ENCODE measurements at regions not wholly inside any gene's neighbourhood (a gene's known extent, or its start where the extent isn't known, plus 50 kb on each side); places are given as distances from the start of the nearest gene placed in this dataset.

GRCh38 chr5:44489759-44490158, 100.5 kb upstream of the FGF10 start:
- Histone ChIP-seq H3K4me1 (ENCODE audit: control insufficient read depth, low read depth, low read length) (no peaks in the 10 kb centered on the region), H3K9ac (ENCODE audit: low read length) (no peak overlapping the region), H3K27ac (ENCODE audit: low read length) (no peak overlapping the region), H3K4me3 (ENCODE audit: low read length) (no peak overlapping the region), H3K27me3 (ENCODE audit: control insufficient read depth, insufficient read depth, low read length) (no peaks in the 10 kb centered on the region), H3K36me3 (ENCODE audit: control insufficient read depth, low read depth, low read length) (no peaks in the 10 kb centered on the region), H3K9me3 (ENCODE audit: control insufficient read depth, low read depth, low read length) (no peaks in the 10 kb centered on the region)

GRCh38 chr5:44486591-44486990, 97.4 kb upstream of the FGF10 start:
- no peak overlapping the region for H3K4me3 ChIP-seq (ENCODE audit: low read length)
- no peak overlapping the region for H3K27ac ChIP-seq (ENCODE audit: low read length)
- H3K9me3 ChIP-seq (ENCODE audit: control insufficient read depth, low read depth, low read length) = no peaks in the 10 kb centered on the region
- H3K27me3 ChIP-seq (ENCODE audit: control insufficient read depth, insufficient read depth, low read length) = no peaks in the 10 kb centered on the region
- H3K36me3 ChIP-seq (ENCODE audit: control insufficient read depth, low read depth, low read length) = no peaks in the 10 kb centered on the region
- H3K4me1 ChIP-seq (ENCODE audit: control insufficient read depth, low read depth, low read length) = peaks cover 12% of the 10 kb centered on the region
- no peak overlapping the region for H3K9ac ChIP-seq (ENCODE audit: low read length)

- H3K27ac ChIP-seq (ENCODE audit: low read length) = no peak overlapping the region
Measured at GRCh38 chr5:44454002-44454401, 64.8 kb upstream of the FGF10 start.

GRCh38 chr5:44446399-44446798, 57.2 kb upstream of the FGF10 start:
- Histone ChIP-seq H3K4me3 (ENCODE audit: low read length) (no peak overlapping the region), H3K27me3 (ENCODE audit: control insufficient read depth, insufficient read depth, low read length) (no peaks in the 10 kb centered on the region), H3K9me3 (ENCODE audit: control insufficient read depth, low read depth, low read length) (no peaks in the 10 kb centered on the region), H3K4me1 (ENCODE audit: control insufficient read depth, low read depth, low read length) (peaks cover under 1% of the 10 kb centered on the region), H3K9ac (ENCODE audit: low read length) (no peak overlapping the region), H3K27ac (ENCODE audit: low read length) (no peak overlapping the region), H3K36me3 (ENCODE audit: control insufficient read depth, low read depth, low read length) (no peaks in the 10 kb centered on the region)

More at GRCh38 chr5:44454002-44454401, 64.8 kb upstream of the FGF10 start:
- Histone ChIP-seq H3K27me3 (ENCODE audit: control insufficient read depth, insufficient read depth, low read length) (no peaks in the 10 kb centered on the region), H3K4me1 (ENCODE audit: control insufficient read depth, low read depth, low read length) (no peaks in the 10 kb centered on the region), H3K36me3 (ENCODE audit: control insufficient read depth, low read depth, low read length) (no peaks in the 10 kb centered on the region), H3K4me3 (ENCODE audit: low read length) (no peak overlapping the region), H3K9me3 (ENCODE audit: control insufficient read depth, low read depth, low read length) (peaks cover 3% of the 10 kb centered on the region), H3K9ac (ENCODE audit: low read length) (no peak overlapping the region)

- Histone ChIP-seq H3K27me3 (ENCODE audit: control insufficient read depth, insufficient read depth, low read length) (no peaks in the 10 kb centered on the region), H3K9me3 (ENCODE audit: control insufficient read depth, low read depth, low read length) (no peaks in the 10 kb centered on the region), H3K36me3 (ENCODE audit: control insufficient read depth, low read depth, low read length) (no peaks in the 10 kb centered on the region), H3K9ac (ENCODE audit: low read length) (no peak overlapping the region), H3K4me3 (ENCODE audit: low read length) (no peak overlapping the region), H3K4me1 (ENCODE audit: control insufficient read depth, low read depth, low read length) (peaks cover 4% of the 10 kb centered on the region), H3K27ac (ENCODE audit: low read length) (no peak overlapping the region)
Measured at GRCh38 chr5:44443172-44443571, 54.0 kb upstream of the FGF10 start.

GRCh38 chr5:44441460-44441859, 52.2 kb upstream of the FGF10 start:
- H3K4me3 ChIP-seq (ENCODE audit: low read length) = no peak overlapping the region
- H3K4me1 ChIP-seq (ENCODE audit: control insufficient read depth, low read depth, low read length) = peaks cover 4% of the 10 kb centered on the region
- H3K27ac ChIP-seq (ENCODE audit: low read length) = no peak overlapping the region

GRCh38 chr5:44440186-44440585, 51.0 kb upstream of the FGF10 start:
- no peaks in the 10 kb centered on the region for H3K9me3 ChIP-seq (ENCODE audit: control insufficient read depth, low read depth, low read length)
- peaks cover 4% of the 10 kb centered on the region for H3K4me1 ChIP-seq (ENCODE audit: control insufficient read depth, low read depth, low read length)
- H3K4me3 ChIP-seq (ENCODE audit: low read length) = no peak overlapping the region
- H3K36me3 ChIP-seq (ENCODE audit: control insufficient read depth, low read depth, low read length) = no peaks in the 10 kb centered on the region
- no peak overlapping the region for H3K9ac ChIP-seq (ENCODE audit: low read length)
- H3K27ac ChIP-seq (ENCODE audit: low read length) = no peak overlapping the region
- no peaks in the 10 kb centered on the region for H3K27me3 ChIP-seq (ENCODE audit: control insufficient read depth, insufficient read depth, low read length)

More at GRCh38 chr5:44441460-44441859, 52.2 kb upstream of the FGF10 start:
- Histone ChIP-seq H3K9me3 (ENCODE audit: control insufficient read depth, low read depth, low read length) (no peaks in the 10 kb centered on the region), H3K36me3 (ENCODE audit: control insufficient read depth, low read depth, low read length) (no peaks in the 10 kb centered on the region), H3K27me3 (ENCODE audit: control insufficient read depth, insufficient read depth, low read length) (no peaks in the 10 kb centered on the region), H3K9ac (ENCODE audit: low read length) (no peak overlapping the region)

All from iPS-18a (cell line).